ENCODE measurements at regions not wholly inside any gene's neighbourhood (a gene's known extent, or its start where the extent isn't known, plus 50 kb on each side); places are given as distances from the start of the nearest gene placed in this dataset.
"Not testable (repeated sequence)": the region's sequence is repeated elsewhere in the genome, so short reads cannot be mapped to it uniquely, and the experiment has no call there.

DNA sequence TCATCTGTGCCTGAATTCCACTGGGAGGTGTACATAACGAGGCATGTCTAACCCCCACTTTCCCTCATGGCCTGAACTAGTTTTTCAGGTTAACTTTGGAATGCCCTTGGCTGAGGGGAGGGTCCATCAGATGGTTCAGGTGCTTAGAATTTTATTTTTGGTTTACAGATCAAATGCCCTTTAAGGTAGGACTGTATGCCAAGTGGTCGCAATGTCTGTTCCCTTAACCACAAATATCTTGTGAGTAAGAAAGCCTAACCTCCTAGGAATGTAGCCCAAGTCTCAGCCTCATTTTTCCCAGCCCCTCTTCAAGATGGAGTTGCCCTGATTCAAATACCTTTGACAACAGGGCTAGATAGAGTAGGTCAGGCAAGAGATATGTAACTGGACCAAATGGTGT lies 78.4 kb downstream of the RNASET2 start:
- no peak for DNase-seq

- no peak for DNase-seq
These were observed 79.0 kb downstream of the RNASET2 start for GRCh38 chr6:166877349-166877748.

DNA sequence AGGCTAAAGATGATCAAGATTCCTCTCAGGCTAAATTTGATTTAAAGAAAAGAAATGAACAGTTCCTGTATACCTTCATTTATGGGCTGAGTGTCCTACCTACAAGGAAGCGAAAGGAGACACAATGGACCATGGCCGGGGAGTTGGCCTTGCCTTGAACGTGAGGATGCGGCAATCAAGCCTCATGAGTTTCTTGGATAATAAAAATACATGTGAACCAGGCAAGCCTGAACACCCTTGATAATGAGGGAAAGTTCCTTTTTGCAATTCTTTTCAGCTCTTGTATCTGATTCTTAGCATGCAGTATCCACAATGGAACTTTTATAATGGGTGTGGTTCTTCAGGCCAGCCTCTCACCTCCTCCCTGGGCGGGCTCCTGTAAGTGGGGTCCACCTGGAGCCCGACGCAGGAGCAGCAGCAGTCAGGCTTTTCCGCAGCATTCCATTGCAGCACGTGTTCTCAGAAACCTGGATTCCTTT lies 83.8 kb downstream of the RNASET2 start:
- DNase-seq, result no peak

DNA sequence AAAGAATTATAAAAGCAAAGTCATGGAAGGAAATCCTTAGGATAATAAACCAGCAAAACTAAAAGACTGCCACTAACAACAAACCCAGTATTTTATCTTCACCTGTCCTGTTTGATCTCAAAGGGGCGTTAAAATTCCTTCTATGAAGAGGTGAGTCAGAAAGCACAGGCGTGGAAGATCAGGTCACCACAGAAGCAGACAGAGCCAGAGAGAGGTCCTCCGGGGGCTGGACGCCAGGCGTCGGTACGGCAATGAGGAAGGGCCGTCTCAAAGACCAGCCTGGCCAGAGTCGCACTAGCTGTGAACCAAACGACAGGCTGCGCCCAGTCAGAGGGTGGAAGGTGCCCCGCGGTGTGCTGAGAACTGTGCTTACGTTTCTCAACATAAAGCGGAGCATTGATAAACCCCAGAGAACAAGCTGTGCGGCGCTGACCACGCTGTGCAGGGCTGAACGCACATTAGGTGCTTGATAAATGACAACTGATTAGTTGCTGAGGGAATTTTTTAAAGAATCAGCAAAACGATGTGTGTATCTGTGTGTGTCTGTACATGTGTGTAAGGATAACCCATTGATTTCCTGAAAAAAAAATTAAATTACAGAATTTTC lies 85.6 kb downstream of the RNASET2 start:
- DNase-seq, result no peak

DNA sequence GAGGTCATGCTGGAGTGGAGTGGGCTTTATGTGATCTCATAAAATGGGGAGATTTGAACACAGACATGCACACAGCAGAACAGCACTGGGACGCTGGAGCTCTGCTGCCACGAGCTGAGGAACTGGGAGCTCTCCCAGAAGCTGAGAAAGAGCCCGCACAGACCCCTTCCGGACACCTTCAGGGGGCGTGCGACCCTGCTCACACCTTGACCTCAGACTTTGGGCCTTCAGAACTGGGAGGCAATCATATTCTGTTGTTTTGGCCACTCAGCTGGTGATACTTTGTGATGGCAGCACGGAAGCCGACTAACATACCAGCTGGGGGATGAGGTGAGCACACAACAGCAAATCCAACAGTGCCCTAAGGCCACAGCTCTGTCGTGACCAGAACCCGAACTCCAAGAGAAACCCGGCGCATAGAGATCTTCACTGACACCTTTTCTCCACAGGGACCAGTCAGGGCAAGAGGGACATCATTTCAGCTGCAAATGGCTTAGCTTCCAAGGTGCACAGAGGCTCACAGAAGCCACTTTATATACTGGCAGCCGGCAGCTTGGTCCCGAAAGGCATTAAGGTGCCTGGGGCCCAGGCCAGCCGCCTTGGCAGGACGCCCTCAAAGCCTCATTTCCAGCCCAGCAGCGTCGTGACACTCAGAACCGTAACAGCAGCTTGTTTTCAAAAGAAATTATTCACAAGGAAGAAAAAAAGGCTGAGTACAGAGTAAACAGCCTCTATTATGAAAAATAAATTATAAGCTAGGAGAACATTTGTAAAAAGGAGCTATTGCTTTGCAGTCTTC lies 89.3 kb downstream of the RNASET2 start:
- no peak for DNase-seq

DNA sequence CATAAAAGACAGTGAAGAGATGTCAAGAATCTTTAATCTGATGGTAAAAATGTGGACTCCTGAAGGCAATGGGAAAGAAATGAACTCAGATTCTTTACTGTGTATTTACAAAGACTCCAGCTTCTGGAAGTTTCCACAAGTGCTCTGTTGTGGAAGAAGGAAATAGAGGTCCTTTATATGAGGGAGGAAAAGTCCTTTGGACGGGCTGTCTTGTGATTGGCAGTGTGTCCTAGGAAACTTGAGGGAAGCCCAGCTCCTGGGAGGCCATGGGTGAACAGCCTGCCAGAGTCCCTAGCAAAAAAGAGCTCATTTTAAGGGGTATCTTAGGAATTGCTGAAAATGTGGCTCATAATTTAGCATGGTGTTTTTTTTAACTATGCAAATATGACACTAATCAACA lies 92.0 kb downstream of the RNASET2 start:
- DNase-seq, result no peak

DNA sequence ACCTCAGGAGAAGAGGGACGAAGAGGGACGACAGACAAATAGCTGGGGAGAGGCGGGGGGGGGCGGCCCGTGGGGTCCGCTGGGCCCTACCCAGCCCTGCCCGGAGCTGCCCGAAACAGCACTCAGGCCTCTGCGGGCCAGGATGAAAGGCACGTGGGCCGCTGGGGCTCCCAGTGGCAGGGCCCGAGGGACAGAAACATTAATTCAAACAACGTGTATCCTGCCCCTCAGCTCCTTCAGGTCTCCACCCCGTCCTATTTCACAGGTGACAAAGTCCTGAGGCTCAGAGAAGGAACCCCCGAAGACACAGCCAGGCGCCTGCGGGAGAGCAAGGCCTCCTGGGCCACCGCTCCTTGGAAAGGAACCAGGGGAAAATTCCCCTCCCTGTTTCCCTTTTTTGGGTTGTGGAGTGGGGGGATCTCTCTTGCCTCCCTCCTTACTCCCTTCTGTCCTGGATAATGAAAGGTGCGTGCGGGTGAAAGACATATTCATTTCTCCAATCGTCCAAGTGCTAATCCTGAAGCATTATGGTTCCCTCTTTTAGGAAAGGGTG lies 93.3 kb downstream of the RNASET2 start:
- no peak for DNase-seq

- no peak for DNase-seq
These were observed 93.9 kb downstream of the RNASET2 start for GRCh38 chr6:166862287-166862977.

GRCh38 chr6:166861961-166862286 lies 94.4 kb downstream of the RNASET2 start:
- DNase-seq, result no peak

DNA sequence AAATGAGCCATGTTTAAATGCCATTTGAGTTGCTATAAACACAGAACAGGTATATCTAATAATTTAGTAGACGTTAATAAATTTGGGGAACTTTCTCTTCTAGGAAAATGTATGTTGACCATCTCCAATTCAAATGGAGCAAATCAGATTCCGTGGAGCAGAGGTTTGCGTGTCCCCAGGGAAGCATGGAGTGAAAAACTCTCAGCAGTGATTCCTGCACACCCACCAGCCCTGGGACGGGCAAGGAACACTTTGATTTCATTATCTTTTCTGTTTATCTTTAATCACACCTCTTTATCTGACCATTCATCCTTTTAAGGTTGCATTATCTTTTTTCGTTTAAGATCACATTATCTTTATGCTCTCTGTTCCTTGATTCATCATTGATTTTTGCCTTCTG lies 95.0 kb downstream of the RNASET2 start:
- no peak for DNase-seq

- no peak for DNase-seq
These were observed 96.0 kb downstream of the RNASET2 start for GRCh38 chr6:166860392-166860791.

DNA sequence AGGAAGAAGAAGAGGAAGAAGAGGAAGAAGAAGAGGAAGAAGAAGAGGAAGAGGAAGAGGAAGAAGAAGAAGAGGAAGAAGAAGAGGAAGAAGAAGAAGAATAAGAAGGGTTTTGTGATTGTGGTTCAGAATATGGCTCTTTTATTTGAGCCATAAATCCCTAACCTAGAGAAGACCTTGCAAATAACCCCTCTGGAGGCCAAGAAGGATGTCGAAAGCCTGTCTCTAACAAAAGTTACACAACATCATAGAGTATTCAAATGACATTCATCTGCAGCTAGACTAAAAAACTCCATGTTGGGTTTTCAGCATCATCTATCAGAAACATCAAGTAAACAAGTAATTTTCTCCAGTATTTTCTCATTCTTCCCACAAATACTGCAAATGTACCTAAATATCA lies 100.9 kb downstream of the RNASET2 start:
- DNase-seq, result no peak

DNA sequence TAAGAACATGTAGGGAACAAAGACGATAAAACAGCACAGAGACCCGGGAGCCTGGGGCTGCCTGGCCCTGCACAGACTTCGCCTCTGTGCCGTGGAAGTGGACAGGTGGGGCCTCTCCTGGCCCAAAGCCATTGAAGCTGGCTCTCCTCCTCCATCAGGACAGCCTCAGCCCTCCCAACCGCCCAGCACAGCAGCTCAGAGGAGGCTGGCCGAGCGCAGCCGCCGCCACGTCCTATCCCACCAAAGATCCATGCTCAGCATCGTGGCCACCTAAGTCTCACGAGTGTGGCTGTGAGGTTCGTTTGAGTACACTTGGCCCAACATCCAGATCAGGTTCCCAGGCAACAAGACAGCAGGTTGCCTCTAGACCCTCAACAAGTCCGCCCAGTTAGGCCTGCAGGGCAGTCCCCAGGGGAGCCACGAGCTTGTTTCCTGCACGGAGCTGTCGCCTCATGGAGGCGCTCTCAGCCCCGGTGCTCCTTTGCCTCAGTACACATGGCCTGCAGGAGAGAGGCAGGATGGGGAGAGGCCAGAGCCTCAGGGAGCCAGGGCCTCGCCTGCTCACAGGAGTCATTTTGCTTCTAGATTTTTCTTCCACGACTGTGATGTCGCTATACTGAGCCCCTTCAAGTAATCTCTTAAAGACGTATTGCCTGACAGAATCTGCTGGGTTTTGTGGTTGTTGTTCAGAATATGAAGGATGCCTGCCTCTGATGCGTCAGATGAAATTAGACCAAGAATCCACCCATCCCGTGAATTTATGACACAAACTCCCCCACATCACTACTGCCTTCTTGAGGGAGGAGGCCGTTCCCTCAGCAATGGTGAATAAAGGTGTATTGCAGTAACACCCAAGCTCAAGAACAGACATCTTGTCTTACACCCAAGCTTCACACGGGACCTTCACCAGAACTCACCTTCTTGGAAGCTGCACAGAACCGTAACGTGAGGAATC lies 102.7 kb downstream of the RNASET2 start:
- no peak for DNase-seq

DNA sequence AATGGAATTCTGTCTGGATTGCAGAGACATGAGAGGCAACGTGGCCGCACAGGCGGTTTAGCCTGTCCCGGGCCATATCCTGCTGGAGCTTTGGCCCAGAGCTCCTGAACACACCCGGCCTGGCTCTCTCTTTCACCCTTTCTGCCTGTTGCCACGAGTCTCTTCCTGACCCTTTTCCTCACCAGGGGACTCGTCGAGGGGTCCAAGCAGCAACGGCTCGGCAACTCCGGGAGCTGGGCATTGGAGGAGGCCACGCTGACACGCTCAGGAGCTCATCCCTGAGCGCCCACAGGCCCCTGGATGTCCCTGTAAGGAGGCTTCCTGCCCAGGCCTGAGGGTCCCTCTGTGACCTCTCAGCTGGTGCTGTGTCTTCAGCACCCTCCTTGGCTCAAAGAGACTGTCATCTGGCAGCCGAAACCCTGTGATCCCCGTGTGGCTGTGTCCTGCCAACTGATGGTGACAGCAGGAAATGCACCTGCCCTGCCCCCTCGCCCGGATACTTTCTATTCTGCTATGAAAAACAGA lies 103.8 kb downstream of the RNASET2 start:
- no peak for DNase-seq

DNA sequence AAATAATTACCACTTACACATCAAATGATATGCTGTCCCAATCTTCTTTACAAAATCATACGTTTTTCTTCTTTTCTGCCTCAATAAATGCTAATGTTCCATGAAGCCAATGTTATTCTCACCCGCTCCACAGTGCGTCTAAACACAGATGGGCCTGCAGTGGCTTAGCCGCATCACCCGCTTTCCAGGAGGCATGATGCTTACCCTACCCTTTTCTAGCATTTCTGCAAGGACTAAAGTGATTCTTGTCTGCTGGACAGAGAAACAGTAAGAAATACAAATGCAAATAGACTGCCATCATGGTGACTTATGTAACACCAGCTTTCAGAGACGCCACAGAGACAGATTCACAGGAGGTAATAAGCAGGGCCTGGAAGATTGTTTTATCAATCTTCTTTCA lies 104.4 kb downstream of the RNASET2 start:
- DNase-seq, result no peak

GRCh38 chr6:166851426-166851825 lies 104.9 kb downstream of the RNASET2 start:
- DNase-seq, result no peak

GRCh38 chr6:166850677-166851076 lies 105.7 kb downstream of the RNASET2 start:
- DNase-seq, result no peak

DNA sequence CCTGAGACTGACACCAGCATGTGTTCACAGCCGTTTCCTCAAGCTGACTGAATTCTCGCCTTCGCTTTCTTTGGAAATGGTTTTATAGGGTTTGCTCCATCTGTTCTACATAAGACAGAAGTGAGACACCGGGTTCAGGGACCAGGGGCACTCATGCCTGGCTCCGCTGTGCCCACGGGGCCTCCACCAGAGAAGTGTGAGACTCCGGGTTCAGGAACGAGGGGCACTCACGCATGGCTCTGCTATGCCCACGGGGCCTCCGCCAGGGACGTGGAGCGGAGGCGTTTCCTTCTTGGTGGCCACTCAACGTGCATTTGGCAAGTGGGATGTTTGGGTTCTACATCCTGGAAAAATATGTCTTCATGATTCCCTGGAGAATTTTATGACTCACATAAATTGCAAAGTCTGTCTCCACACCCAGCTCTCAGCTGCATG lies 106.6 kb downstream of the RNASET2 start:
- DNase-seq, result no peak

- no peak for DNase-seq
These were observed 107.2 kb downstream of the RNASET2 start for GRCh38 chr6:166848979-166849748.

DNA sequence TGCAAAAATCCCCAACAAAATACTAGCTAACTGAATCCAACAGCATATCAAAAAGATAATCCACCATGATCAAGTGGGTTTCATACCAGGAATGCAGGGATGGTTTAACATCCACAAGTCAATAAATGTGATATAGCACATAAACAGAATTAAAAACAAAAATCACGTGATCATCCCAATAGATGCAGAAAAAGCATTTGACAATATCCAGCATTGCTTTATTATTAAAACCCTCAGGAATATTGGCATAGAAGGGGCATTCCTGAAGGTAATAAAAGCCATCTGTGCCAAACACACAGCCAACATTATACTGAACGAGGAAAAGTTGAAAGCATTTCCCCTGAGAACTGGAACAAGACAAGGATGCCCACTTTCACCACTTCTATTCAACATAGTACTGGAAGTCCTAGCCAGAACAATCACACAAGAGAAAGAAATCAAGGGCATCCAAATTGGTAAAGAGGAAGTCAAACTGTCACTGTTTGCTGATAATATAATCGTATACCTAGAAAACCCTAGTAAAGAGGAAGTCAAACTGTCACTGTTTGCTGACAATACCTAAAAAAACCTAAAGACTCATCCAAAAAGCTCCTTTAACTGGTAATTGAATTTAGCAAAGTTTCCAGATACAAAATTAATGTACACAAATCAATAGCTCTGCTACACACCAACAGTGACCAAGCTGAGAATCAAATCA lies 109.8 kb downstream of the RNASET2 start:
- DNase-seq, result not testable (repeated sequence)

DNA sequence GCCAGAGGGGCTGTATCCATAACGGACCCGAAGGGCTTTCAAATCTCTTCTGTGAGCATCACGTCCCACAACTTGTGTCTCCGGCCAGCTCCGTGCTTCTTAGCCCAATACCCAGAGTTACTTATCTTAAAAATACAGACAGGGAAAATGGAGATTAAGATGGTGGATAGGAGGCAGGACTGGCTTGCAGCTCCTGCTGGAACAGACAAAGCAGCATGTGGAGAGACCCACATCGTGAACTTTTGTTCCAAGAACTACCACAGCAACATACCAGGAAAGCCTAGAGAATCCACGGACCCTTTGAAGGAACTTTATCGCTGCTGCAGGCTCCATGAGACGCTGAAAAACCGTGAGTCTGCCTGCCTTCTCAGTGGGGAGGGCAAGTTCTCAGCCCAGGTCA lies 113.7 kb downstream of the RNASET2 start:
- DNase-seq, result no peak

All from EL (cell line).